HG03460 (cell line): ENCODE measurements at regions not wholly inside any gene's neighbourhood (a gene's known extent, or its start where the extent isn't known, plus 50 kb on each side); places are given as distances from the start of the nearest gene placed in this dataset.

ENCODE experiments used
- ATAC-seq: cut with Tn5 transposase; IDR thresholded peaks from one replicate; pipeline ENCODE4 v1.9.1; 2021; ENCODE audit not compliant: unreplicated experiment

- ATAC-seq, result no peak
These were observed 412.6 kb upstream of the CTNND2 start for GRCh38 chr5:12316812-12317211.

- ATAC-seq, result no peak
These were observed 411.2 kb upstream of the CTNND2 start for GRCh38 chr5:12315461-12315860.

GRCh38 chr5:12313602-12314001 lies 409.4 kb upstream of the CTNND2 start:
- peak; percentile 95 for ATAC-seq

GRCh38 chr5:12312343-12312742 lies 408.1 kb upstream of the CTNND2 start:
- no peak for ATAC-seq

GRCh38 chr5:12294151-12294550 lies 389.9 kb upstream of the CTNND2 start:
- ATAC-seq, result no peak

- ATAC-seq, result no peak
These were observed 388.5 kb upstream of the CTNND2 start for GRCh38 chr5:12292610-12293204.

GRCh38 chr5:12284604-12285003 lies 380.4 kb upstream of the CTNND2 start:
- no peak for ATAC-seq

- peak; percentile 99 for ATAC-seq
These were observed 373.4 kb upstream of the CTNND2 start for GRCh38 chr5:12277504-12278192.

GRCh38 chr5:12274236-12274635 lies 370.0 kb upstream of the CTNND2 start:
- no peak for ATAC-seq

GRCh38 chr5:12272389-12272788 lies 368.1 kb upstream of the CTNND2 start:
- ATAC-seq, result no peak

- ATAC-seq, result no peak
These were observed 366.7 kb upstream of the CTNND2 start for GRCh38 chr5:12270914-12271313.

GRCh38 chr5:12269164-12269563 lies 364.9 kb upstream of the CTNND2 start:
- no peak for ATAC-seq

GRCh38 chr5:12258549-12258948 lies 354.3 kb upstream of the CTNND2 start:
- no peak for ATAC-seq

- ATAC-seq, result no peak
These were observed 346.2 kb upstream of the CTNND2 start for GRCh38 chr5:12250454-12250853.

- ATAC-seq, result no peak
These were observed 344.6 kb upstream of the CTNND2 start for GRCh38 chr5:12248831-12249230.

GRCh38 chr5:12246036-12246435 lies 341.8 kb upstream of the CTNND2 start:
- ATAC-seq, result no peak

GRCh38 chr5:12245429-12245828 lies 341.2 kb upstream of the CTNND2 start:
- ATAC-seq, result no peak

- ATAC-seq, result no peak
These were observed 339.0 kb upstream of the CTNND2 start for GRCh38 chr5:12242950-12243888.

- no peak for ATAC-seq
These were observed 333.8 kb upstream of the CTNND2 start for GRCh38 chr5:12237837-12238575.

GRCh38 chr5:12230659-12231058 lies 326.4 kb upstream of the CTNND2 start:
- ATAC-seq, result no peak

GRCh38 chr5:12217039-12217438 lies 312.8 kb upstream of the CTNND2 start:
- ATAC-seq, result no peak
